ENCODE measurements at regions not wholly inside any gene's neighbourhood (a gene's known extent, or its start where the extent isn't known, plus 50 kb on each side); places are given as distances from the start of the nearest gene placed in this dataset.
"Not testable (repeated sequence)": the region's sequence is repeated elsewhere in the genome, so short reads cannot be mapped to it uniquely, and the experiment has no call there.

GRCh38 chr7:76709703-76710102 lies 82.6 kb upstream of the POMZP3 start:
- not testable (repeated sequence) for DNase-seq

GRCh38 chr7:76708446-76708845 lies 81.4 kb upstream of the POMZP3 start:
- not testable (repeated sequence) for DNase-seq

- DNase-seq = not testable (repeated sequence)
These were observed 76.7 kb upstream of the POMZP3 start for GRCh38 chr7:76703815-76704214.

GRCh38 chr7:76686277-76686676 lies 59.2 kb upstream of the POMZP3 start:
- DNase-seq = not testable (repeated sequence)

- not testable (repeated sequence) for DNase-seq
These were observed 57.7 kb upstream of the POMZP3 start for GRCh38 chr7:76684737-76685136.

- not testable (repeated sequence) for DNase-seq
These were observed 56.6 kb upstream of the POMZP3 start for GRCh38 chr7:76683631-76684030.

GRCh38 chr7:76681810-76682209 lies 54.7 kb upstream of the POMZP3 start:
- not testable (repeated sequence) for DNase-seq

- DNase-seq = not testable (repeated sequence)
These were observed 52.1 kb upstream of the POMZP3 start for GRCh38 chr7:76679174-76679573.

- DNase-seq = not testable (repeated sequence)
These were observed 51.4 kb upstream of the POMZP3 start for GRCh38 chr7:76678500-76678899.

GRCh38 chr7:76676890-76677289 lies 49.8 kb upstream of the POMZP3 start:
- DNase-seq = not testable (repeated sequence)
